ENCODE measurements at regions not wholly inside any gene's neighbourhood (a gene's known extent, or its start where the extent isn't known, plus 50 kb on each side); places are given as distances from the start of the nearest gene placed in this dataset.
A peak's percentile ranks its signal among the peaks of the same experiment; 100 is the strongest.
"Not testable (repeated sequence)": the region's sequence is repeated elsewhere in the genome, so short reads cannot be mapped to it uniquely, and the experiment has no call there.

- no peak for DNase-seq
Observed at GRCh38 chr7:131959106-131959812, 402.8 kb upstream of the PODXL start.

GRCh38 chr7:131957338-131958020, 401.1 kb upstream of the PODXL start:
- DNase-seq = no peak

- DNase-seq = no peak
Observed at GRCh38 chr7:131956864-131957263, 400.4 kb upstream of the PODXL start.

GRCh38 chr7:131955679-131956078, 399.3 kb upstream of the PODXL start:
- DNase-seq = no peak

- no peak for DNase-seq
Observed at GRCh38 chr7:131953184-131953583, 396.8 kb upstream of the PODXL start.

GRCh38 chr7:131952365-131952764, 395.9 kb upstream of the PODXL start:
- DNase-seq = no peak

GRCh38 chr7:131950758-131951157, 394.3 kb upstream of the PODXL start:
- DNase-seq = no peak

GRCh38 chr7:131949659-131950058, 393.2 kb upstream of the PODXL start:
- DNase-seq = no peak

- no peak for DNase-seq
Observed at GRCh38 chr7:131948434-131949053, 392.1 kb upstream of the PODXL start.

GRCh38 chr7:131947661-131948060, 391.2 kb upstream of the PODXL start:
- DNase-seq = no peak

GRCh38 chr7:131945957-131946544, 389.6 kb upstream of the PODXL start:
- no peak for DNase-seq

- DNase-seq = peak in 1 of 2 experiments; percentile 47
Observed at GRCh38 chr7:131945313-131945911, 389.0 kb upstream of the PODXL start.

GRCh38 chr7:131944556-131945069, 388.2 kb upstream of the PODXL start:
- DNase-seq = no peak

- peak; percentile 90 to 93 for DNase-seq
Observed at GRCh38 chr7:131943646-131944045, 387.2 kb upstream of the PODXL start.

GRCh38 chr7:131943211-131943610, 386.8 kb upstream of the PODXL start:
- no peak for DNase-seq

GRCh38 chr7:131942287-131943150, 386.1 kb upstream of the PODXL start:
- no peak for DNase-seq

- DNase-seq = no peak
Observed at GRCh38 chr7:131941291-131941690, 384.9 kb upstream of the PODXL start.

- DNase-seq = no peak
Observed at GRCh38 chr7:131940621-131941165, 384.3 kb upstream of the PODXL start.

GRCh38 chr7:131938788-131939187, 382.4 kb upstream of the PODXL start:
- DNase-seq = not testable (repeated sequence)

- no peak for DNase-seq
Observed at GRCh38 chr7:131937868-131938267, 381.4 kb upstream of the PODXL start.

- DNase-seq = no peak
Observed at GRCh38 chr7:131935180-131935579, 378.8 kb upstream of the PODXL start.

- no peak for DNase-seq
Observed at GRCh38 chr7:131934452-131934851, 378.0 kb upstream of the PODXL start.
